ENCODE measurements at regions not wholly inside any gene's neighbourhood (a gene's known extent, or its start where the extent isn't known, plus 50 kb on each side); places are given as distances from the start of the nearest gene placed in this dataset.

- TF ChIP-seq MYC (IDR thresholded peaks at IDR 0.05; ENCODE audit: low read depth, low read length) (no peak), JUN (IDR thresholded peaks at IDR 0.05; ENCODE audit: borderline replicate concordance, insufficient read depth, insufficient read length, low read depth) (no peak), CTCF (IDR thresholded peaks at IDR 0.05; ENCODE audit: extremely low read depth in 1 of 2, insufficient read depth in 1 of 2, low read depth in 1 of 2, low read length in 2 of 2) (no peak)
Observed at GRCh38 chr21:24096651-24097050, 1510.6 kb downstream of the MRPL39 start.

All from endothelial cell of umbilical vein (primary cell).